Upper lobe of left lung (tissue), 6 donors: ENCODE measurements at regions not wholly inside any gene's neighbourhood (a gene's known extent, or its start where the extent isn't known, plus 50 kb on each side); places are given as distances from the start of the nearest gene placed in this dataset.
A peak's percentile ranks its signal among the peaks of the same experiment; 100 is the strongest.

ENCODE experiments used
- ATAC-seq, 2 donors: fragments of 200-7000 bp; cut with Tn5 transposase; one replicate each; pipeline ENCODE4 v1.9.1; 2022; ENCODE audit warnings: mild to moderate bottlenecking in 2 of 2, moderate library complexity in 2 of 2; ENCODE audit not compliant: low FRiP score in 2 of 2
- DNase-seq, 2 donors: peaks; one replicate each; pipeline ENCODE4 v3.0.0-alpha.2; 2019 to 2020
- H3K27ac ChIP-seq, 4 donors: fragments of 200-600 bp; sonication (generic); one replicate each; pipeline ENCODE4 v1.5.1; 2016 to 2019
- H3K27me3 ChIP-seq, 4 donors: fragments of 200-600 bp; sonication (generic); one replicate each; pipeline ENCODE4 v1.5.1; 2017 to 2019
- H3K36me3 ChIP-seq, 4 donors: fragments of 200-600 bp; sonication (generic); one replicate each; pipeline ENCODE4 v1.5.1; 2016 to 2019
- H3K4me1 ChIP-seq, 4 donors: fragments of 200-600 bp; sonication (generic); one replicate each; pipeline ENCODE4 v1.5.1; 2018 to 2019
- H3K4me3 ChIP-seq, 4 donors: fragments of 200-600 bp; sonication (generic); one replicate each; pipeline ENCODE4 v1.5.1; 2017 to 2019; ENCODE audit warnings: mild to moderate bottlenecking in 2 of 4, moderate library complexity in 1 of 4
- H3K9me3 ChIP-seq, 4 donors: fragments of 200-600 bp; sonication (generic); one replicate each; pipeline ENCODE4 v1.5.1; 2018 to 2019
- CTCF ChIP-seq, 6 experiments: fragments of 450-650 bp in 4 of 6; fragments of 200-600 bp in 2 of 6; sonication (generic) in 2 of 6; IDR thresholded peaks; one replicate each; pipeline ENCODE4 v1.5.1; 2016 to 2019; ENCODE audit warnings: antibody characterized with exemption in 6 of 6
- EP300 ChIP-seq, 4 donors: sonication (generic); formaldehyde crosslinking; IDR thresholded peaks; one replicate each; pipeline ENCODE4 v1.5.1; 2017; ENCODE audit warnings: antibody characterized with exemption in 4 of 4, control low read depth in 2 of 4
- POLR2A ChIP-seq, 4 donors: fragments of 450-650 bp; IDR thresholded peaks; one replicate each; pipeline ENCODE4 v1.5.1; 2016 to 2017; ENCODE audit warnings: antibody characterized with exemption in 4 of 4, mild to moderate bottlenecking in 2 of 4
- POLR2AphosphoS5 ChIP-seq, 2 donors: sonication (generic); formaldehyde crosslinking; IDR thresholded peaks; one replicate each; pipeline ENCODE4 v1.5.1; 2017; ENCODE audit warnings: antibody characterized with exemption in 2 of 2
- WGBS, 2 donors: methylation state at CpG; one replicate each; pipeline ENCODE4 v1.1.5; 2017 to 2018; 5-methylcytosine and 5-hydroxymethylcytosine counted together
- donor health status: DM: no; HTN: no; CAD: no; lungs with moderate emphysema.
- donor health status: DM: no; HTN: yes; CAD: no; lungs with severe emphysema.

GRCh38 chr3:150079029-150079739 is 108.5 kb upstream of the PFN2 start:
- no peak for DNase-seq

GRCh38 chr3:150077581-150078247 is 107.0 kb upstream of the PFN2 start:
- Histone ChIP-seq H3K4me1 (peaks cover 0 to 2% (median 0%) of the 10 kb centered on the region in 4 donors), H3K27me3 (no peaks in the 10 kb centered on the region), H3K4me3 (no peak overlapping the region), H3K9me3 (peaks cover 0 to 14% (median 10%) of the 10 kb centered on the region in 4 donors), H3K36me3 (no peaks in the 10 kb centered on the region), H3K27ac (no peak overlapping the region)
- ATAC-seq (no peak), DNase-seq (no peak)
- 52 to 55% methylated on average over 4 of the region's 4 CpGs for WGBS, 2 donors
- no peak for TF ChIP-seq CTCF (IDR thresholded peaks at IDR 0.05)
- TF ChIP-seq POLR2A (IDR thresholded peaks at IDR 0.05), result no peak
- no peak for TF ChIP-seq POLR2AphosphoS5 (IDR thresholded peaks at IDR 0.05)
- TF ChIP-seq EP300 (IDR thresholded peaks at IDR 0.05), result no peak

More at GRCh38 chr3:150079029-150079739, 108.5 kb upstream of the PFN2 start:
- TF ChIP-seq POLR2AphosphoS5 (IDR thresholded peaks at IDR 0.05) (no peak), POLR2A (IDR thresholded peaks at IDR 0.05) (no peak), CTCF (IDR thresholded peaks at IDR 0.05) (no peak), EP300 (IDR thresholded peaks at IDR 0.05) (no peak)
- Histone ChIP-seq H3K27ac (no peak overlapping the region), H3K36me3 (no peaks in the 10 kb centered on the region), H3K27me3 (no peaks in the 10 kb centered on the region), H3K4me1 (peaks cover 0 to 2% (median 0%) of the 10 kb centered on the region in 4 donors), H3K9me3 (peaks cover 0 to 14% (median 10%) of the 10 kb centered on the region in 4 donors), H3K4me3 (no peak overlapping the region)
- ATAC-seq, result peak in 1 of 2 donors; percentile 53
- 79 to 80% methylated on average over 5 of the region's 5 CpGs for WGBS, 2 donors

GRCh38 chr3:150077107-150077506 is 106.4 kb upstream of the PFN2 start:
- WGBS, 2 donors, result 59 to 77% methylated on average over 3 of the region's 3 CpGs
- no peaks in the 10 kb centered on the region for H3K27me3 ChIP-seq
- TF ChIP-seq EP300 (IDR thresholded peaks at IDR 0.05) (no peak), POLR2AphosphoS5 (IDR thresholded peaks at IDR 0.05) (no peak), CTCF (IDR thresholded peaks at IDR 0.05) (no peak)
- ATAC-seq (no peak), DNase-seq (no peak)
- no peak overlapping the region for H3K27ac ChIP-seq
- peaks cover 0 to 2% (median 0%) of the 10 kb centered on the region in 4 donors for H3K4me1 ChIP-seq
- H3K36me3 ChIP-seq, result no peaks in the 10 kb centered on the region
- peaks cover 0 to 14% (median 10%) of the 10 kb centered on the region in 4 donors for H3K9me3 ChIP-seq
- H3K4me3 ChIP-seq, result no peak overlapping the region

GRCh38 chr3:150076443-150076842 is 105.7 kb upstream of the PFN2 start:
- Histone ChIP-seq H3K4me3 (no peak overlapping the region), H3K9me3 (peaks cover 0 to 14% (median 10%) of the 10 kb centered on the region in 4 donors), H3K4me1 (peaks cover 0 to 2% (median 0%) of the 10 kb centered on the region in 4 donors), H3K36me3 (no peaks in the 10 kb centered on the region), H3K27ac (no peak overlapping the region), H3K27me3 (no peaks in the 10 kb centered on the region)
- no peak for DNase-seq
- no peak for ATAC-seq
- no peak for TF ChIP-seq CTCF (IDR thresholded peaks at IDR 0.05)
- no peak for TF ChIP-seq POLR2AphosphoS5 (IDR thresholded peaks at IDR 0.05)
- no peak for TF ChIP-seq EP300 (IDR thresholded peaks at IDR 0.05)
- no peak for TF ChIP-seq POLR2A (IDR thresholded peaks at IDR 0.05)
- WGBS, 2 donors, result 88 to 92% methylated on average over 2 of the region's 2 CpGs
